ENCODE measurements at regions not wholly inside any gene's neighbourhood (a gene's known extent, or its start where the extent isn't known, plus 50 kb on each side); places are given as distances from the start of the nearest gene placed in this dataset.

GRCh38 chr9:115313545-115313944 lies 195.6 kb upstream of the TNC start:
- ChIA-PET POLR2A (no interaction called here), CTCF (no interaction called here)
- ATAC-seq, result no peak
- no peak overlapping the region for H3K4me2 ChIP-seq
- no peak for DNase-seq (ENCODE audit: low read depth in 1 of 2, low spot score in 1 of 2)
- no peak overlapping the region for H3K4me3 ChIP-seq
- no peak overlapping the region for H3K27ac ChIP-seq
- FAIRE-seq, result no peak
- no peaks in the 10 kb centered on the region for H3K4me1 ChIP-seq
- H3K9me3 ChIP-seq, result peaks cover 12% of the 10 kb centered on the region; the same call in 2 of the 3 replicates
- TF ChIP-seq ELK1 (IDR thresholded peaks at IDR 0.05; ENCODE audit: low read depth, low read length), result no peak
- no peak for TF ChIP-seq TP53 (CRISPR knock-in tag; IDR thresholded peaks at IDR 0.05)
- no peak for TF ChIP-seq ZSCAN20 (CRISPR knock-in tag; IDR thresholded peaks at IDR 0.05)
- TF ChIP-seq NR3C1 (IDR thresholded peaks at IDR 0.05), result no peak
- TF ChIP-seq JUN (IDR thresholded peaks at IDR 0.05), result no peak
- no peak for TF ChIP-seq RCOR1 (IDR thresholded peaks at IDR 0.05; ENCODE audit: low read depth, low read length)
- TF ChIP-seq NFE2L2 (conservative IDR thresholded peaks at IDR 0.05; ENCODE audit: low read length), result no peak
- TF ChIP-seq MAX (IDR thresholded peaks at IDR 0.05), result no peak
- TF ChIP-seq POLR2AphosphoS2 (conservative IDR thresholded peaks at IDR 0.05; ENCODE audit: low read length), result no peak
- no peak for TF ChIP-seq EHMT2 (IDR thresholded peaks at IDR 0.05; ENCODE audit: low read depth)
- TF ChIP-seq POLR2A (IDR thresholded peaks at IDR 0.05; ENCODE audit: low read length), result no peak

GRCh38 chr9:115326461-115326860 lies 208.5 kb upstream of the TNC start:
- Histone ChIP-seq H3K27ac (no peak overlapping the region), H3K4me2 (no peak overlapping the region), H3K4me1 (no peaks in the 10 kb centered on the region), H3K9me3 (no peaks in the 10 kb centered on the region), H3K4me3 (no peak overlapping the region)
- TF ChIP-seq JUNB (IDR thresholded peaks at IDR 0.05) (no peak), FOSL2 (IDR thresholded peaks at IDR 0.05) (no peak), FOSL2 (CRISPR knock-in tag; IDR thresholded peaks at IDR 0.05) (no peak), HDAC2 (IDR thresholded peaks at IDR 0.05) (no peak), NR3C1 (IDR thresholded peaks at IDR 0.05) (no peak), EHF (CRISPR knock-in tag; IDR thresholded peaks at IDR 0.05) (no peak), CBX2 (IDR thresholded peaks at IDR 0.05; ENCODE audit: borderline replicate concordance, low read depth) (no peak), FOXS1 (CRISPR knock-in tag; IDR thresholded peaks at IDR 0.05) (no peak), RFX5 (IDR thresholded peaks at IDR 0.05) (no peak), MAFK (IDR thresholded peaks at IDR 0.05; ENCODE audit: partially characterized antibody) (no peak), E2F6 (IDR thresholded peaks at IDR 0.05; ENCODE audit: borderline replicate concordance, low read depth) (no peak), ZC3H11A (IDR thresholded peaks at IDR 0.05) (no peak), CHD2 (IDR thresholded peaks at IDR 0.05; ENCODE audit: low read length, partially characterized antibody) (no peak)
- FAIRE-seq (no peak), ATAC-seq (no peak), DNase-seq (ENCODE audit: low read depth in 1 of 2, low spot score in 1 of 2) (no peak)
- POLR2A ChIA-PET, result no interaction called here
- CTCF ChIA-PET, result interaction anchor here (0.6 to 1.2 kb wide), 2 partner anchors 664 to 797 kb away, joined by 3 read pairs; no protein-coding TSS in a partner anchor
- WGBS (ENCODE audit: missing lambda C conversion rate), result 86% methylated on average over 3 of the region's 3 CpGs

GRCh38 chr9:115327436-115328122 lies 209.6 kb upstream of the TNC start:
- no peak overlapping the region for H3K4me2 ChIP-seq
- H3K4me3 ChIP-seq, result no peak overlapping the region
- H3K4me1 ChIP-seq, result no peaks in the 10 kb centered on the region
- FAIRE-seq (no peak), ATAC-seq (no peak), DNase-seq (ENCODE audit: low read depth in 1 of 2, low spot score in 1 of 2) (no peak)
- CTCF ChIA-PET, result interaction anchor here (0.6 to 1.2 kb wide), 3 partner anchors 9 to 1334 kb away, joined by 3 to 4 read pairs (median 3); no protein-coding TSS in a partner anchor
- POLR2A ChIA-PET, result no interaction called here
- H3K27ac ChIP-seq, result no peak overlapping the region
- H3K9me3 ChIP-seq, result no peaks in the 10 kb centered on the region
- 98% methylated on average over 2 of the region's 2 CpGs for WGBS (ENCODE audit: missing lambda C conversion rate)
- TF ChIP-seq KDM5A (IDR thresholded peaks at IDR 0.05), result no peak
- no peak for TF ChIP-seq NFE2L2 (conservative IDR thresholded peaks at IDR 0.05; ENCODE audit: low read length)
- no peak for TF ChIP-seq RNF2 (IDR thresholded peaks at IDR 0.05; ENCODE audit: borderline replicate concordance, low read depth)
- TF ChIP-seq E2F6 (IDR thresholded peaks at IDR 0.05; ENCODE audit: borderline replicate concordance, low read depth), result no peak
- no peak for TF ChIP-seq RAD21 (conservative IDR thresholded peaks at IDR 0.05 in 1 of 2, IDR thresholded peaks at IDR 0.05 in 1 of 2)
- TF ChIP-seq RFX5 (IDR thresholded peaks at IDR 0.05), result no peak
- TF ChIP-seq HOXB13 (CRISPR knock-in tag; IDR thresholded peaks at IDR 0.05; ENCODE audit: low read depth), result no peak
- TF ChIP-seq ZFP36 (IDR thresholded peaks at IDR 0.05; ENCODE audit: borderline replicate concordance, partially characterized antibody), result no peak
- no peak for TF ChIP-seq CHD4 (IDR thresholded peaks at IDR 0.05; ENCODE audit: borderline replicate concordance)
- TF ChIP-seq POLR2AphosphoS2 (conservative IDR thresholded peaks at IDR 0.05; ENCODE audit: low read length), result no peak
- no peak for TF ChIP-seq HDAC2 (IDR thresholded peaks at IDR 0.05)
- no peak for TF ChIP-seq HMGXB4 (CRISPR knock-in tag; IDR thresholded peaks at IDR 0.05; ENCODE audit: borderline replicate concordance)
- TF ChIP-seq ZC3H11A (IDR thresholded peaks at IDR 0.05), result no peak
- TF ChIP-seq HOXB5 (CRISPR knock-in tag; IDR thresholded peaks at IDR 0.05), result no peak
